ENCODE measurements at regions not wholly inside any gene's neighbourhood (a gene's known extent, or its start where the extent isn't known, plus 50 kb on each side); places are given as distances from the start of the nearest gene placed in this dataset.

- DNase-seq (ENCODE audit: low read depth), result no peak
- TF ChIP-seq CTCF (IDR thresholded peaks at IDR 0.05; ENCODE audit: low read depth, low read length) (no peak), POLR2A (IDR thresholded peaks at IDR 0.05; ENCODE audit: extremely low read depth, insufficient read length) (no peak), MAX (IDR thresholded peaks at IDR 0.05; ENCODE audit: low read depth, low read length) (no peak), MYC (IDR thresholded peaks at IDR 0.05; ENCODE audit: low read depth, low read length) (no peak)
- H3K4me3 ChIP-seq (ENCODE audit: low read depth, low read length), result no peak overlapping the region
These were observed 251.8 kb downstream of the TBX15 start for GRCh38 chr1:118736322-118736721.

GRCh38 chr1:118717893-118718292, 270.2 kb downstream of the TBX15 start:
- TF ChIP-seq MYC (IDR thresholded peaks at IDR 0.05; ENCODE audit: low read depth, low read length), result no peak
- no peak for TF ChIP-seq POLR2A (IDR thresholded peaks at IDR 0.05; ENCODE audit: extremely low read depth, insufficient read length)
- no peak for TF ChIP-seq MAX (IDR thresholded peaks at IDR 0.05; ENCODE audit: low read depth, low read length)
- no peak for TF ChIP-seq CTCF (IDR thresholded peaks at IDR 0.05; ENCODE audit: low read depth, low read length)
- no peak for DNase-seq (ENCODE audit: low read depth)
- no peak overlapping the region for H3K4me3 ChIP-seq (ENCODE audit: low read depth, low read length)

GRCh38 chr1:118716775-118717174, 271.4 kb downstream of the TBX15 start:
- no peak overlapping the region for H3K4me3 ChIP-seq (ENCODE audit: low read depth, low read length)
- no peak for TF ChIP-seq MYC (IDR thresholded peaks at IDR 0.05; ENCODE audit: low read depth, low read length)
- TF ChIP-seq CTCF (IDR thresholded peaks at IDR 0.05; ENCODE audit: low read depth, low read length), result no peak
- no peak for TF ChIP-seq POLR2A (IDR thresholded peaks at IDR 0.05; ENCODE audit: extremely low read depth, insufficient read length)
- TF ChIP-seq MAX (IDR thresholded peaks at IDR 0.05; ENCODE audit: low read depth, low read length), result no peak
- DNase-seq (ENCODE audit: low read depth), result peak; percentile 1

- no peak for DNase-seq (ENCODE audit: low read depth)
- H3K4me3 ChIP-seq (ENCODE audit: low read depth, low read length), result no peak overlapping the region
- no peak for TF ChIP-seq POLR2A (IDR thresholded peaks at IDR 0.05; ENCODE audit: extremely low read depth, insufficient read length)
- no peak for TF ChIP-seq MAX (IDR thresholded peaks at IDR 0.05; ENCODE audit: low read depth, low read length)
- no peak for TF ChIP-seq MYC (IDR thresholded peaks at IDR 0.05; ENCODE audit: low read depth, low read length)
- no peak for TF ChIP-seq CTCF (IDR thresholded peaks at IDR 0.05; ENCODE audit: low read depth, low read length)
These were observed 276.8 kb downstream of the TBX15 start for GRCh38 chr1:118711356-118711755.

- no peak overlapping the region for H3K4me3 ChIP-seq (ENCODE audit: low read depth, low read length)
- TF ChIP-seq CTCF (IDR thresholded peaks at IDR 0.05; ENCODE audit: low read depth, low read length) (no peak), MAX (IDR thresholded peaks at IDR 0.05; ENCODE audit: low read depth, low read length) (no peak), POLR2A (IDR thresholded peaks at IDR 0.05; ENCODE audit: extremely low read depth, insufficient read length) (no peak), MYC (IDR thresholded peaks at IDR 0.05; ENCODE audit: low read depth, low read length) (no peak)
- no peak for DNase-seq (ENCODE audit: low read depth)
These were observed 289.2 kb downstream of the TBX15 start for GRCh38 chr1:118698911-118699310.

- no peak for DNase-seq (ENCODE audit: low read depth)
- H3K4me3 ChIP-seq (ENCODE audit: low read depth, low read length), result no peak overlapping the region
- TF ChIP-seq MYC (IDR thresholded peaks at IDR 0.05; ENCODE audit: low read depth, low read length) (no peak), MAX (IDR thresholded peaks at IDR 0.05; ENCODE audit: low read depth, low read length) (no peak), POLR2A (IDR thresholded peaks at IDR 0.05; ENCODE audit: extremely low read depth, insufficient read length) (no peak), CTCF (IDR thresholded peaks at IDR 0.05; ENCODE audit: low read depth, low read length) (no peak)
These were observed 296.0 kb downstream of the TBX15 start for GRCh38 chr1:118692143-118692542.
